HepG2 (cell line): ENCODE measurements at regions not wholly inside any gene's neighbourhood (a gene's known extent, or its start where the extent isn't known, plus 50 kb on each side); places are given as distances from the start of the nearest gene placed in this dataset.

ENCODE experiments used
- ATAC-seq: fragments of 200-7000 bp; cut with Tn5 transposase; 3 replicates; pipeline ENCODE4 v1.9.1; 2020; ENCODE audit warnings: mild to moderate bottlenecking, moderate library complexity
- BruUV-seq: library from RNA; stranded (reverse); fragments of 400-500 nt; replicated peaks from 2 replicates; lab custom pipeline; 2021; lab: Mats Ljungman, UMichigan
- CTCF ChIA-PET: fragments of 300-600 bp; formaldehyde crosslinking; extraction: SDS; loops from one replicate; lab custom pipeline; 2021; ENCODE audit warnings: low total read pairs, inconsistent platforms, low intra/inter-chr PET ratio; lab: Yijun Ruan, JAX
- POLR2A ChIA-PET: fragments of 350-600 bp; sonication (Branson Sonifier 250); formaldehyde crosslinking; loops from one replicate; lab custom pipeline; 2020; ENCODE audit warnings: antibody characterized with exemption, inconsistent platforms; lab: Yijun Ruan, JAX
- DNase-seq: peaks from one replicate; pipeline ENCODE4 v3.0.0-alpha.2; 2015; ENCODE audit warnings: low spot score
- FAIRE-seq: peaks from 3 replicates; lab custom pipeline; 2011; peaks lifted over from hg19 to GRCh38; lab: Jason Lieb, UNC
- H2AFZ ChIP-seq: one replicate; pipeline ENCODE4 v1.6.1; 2011; ENCODE audit warnings: low read length, inconsistent platforms
- H3K27ac ChIP-seq: fragments of 300-600 bp; 3 replicates; pipeline ENCODE4 v1.8.0; 2011; ENCODE audit warnings: mixed run types, mild to moderate bottlenecking, mixed read lengths, low read length, inconsistent platforms; ENCODE audit not compliant: insufficient read depth; ENCODE audit errors: extremely low read length
- H3K27me3 ChIP-seq, 2 experiments: fragments of 200-600 bp in 1 of 2; 2 replicates in 1 of 2; 3 replicates in 1 of 2; pipeline versions ENCODE4 v1.6.0 to v1.8.0; 2011; ENCODE audit warnings: low read length in 2 of 2, mild to moderate bottlenecking in 2 of 2, moderate library complexity in 2 of 2, inconsistent platforms in 1 of 2; ENCODE audit not compliant: insufficient read depth in 2 of 2, control insufficient read depth in 1 of 2
- H3K36me3 ChIP-seq, 2 experiments: fragments of 200-600 bp in 1 of 2; replicated peaks in 1 of 2; 2 replicates in 1 of 2; 3 replicates in 1 of 2; pipeline versions ENCODE4 v1.5.1 to v1.8.0; 2011; ENCODE audit warnings: low read length in 2 of 2, inconsistent platforms in 1 of 2; ENCODE audit not compliant: insufficient read depth in 2 of 2, control insufficient read depth in 1 of 2
- H3K4me1 ChIP-seq: 2 replicates; pipeline ENCODE4 v1.5.1; 2012; ENCODE audit warnings: low read length, inconsistent platforms; ENCODE audit not compliant: insufficient read depth
- H3K4me2 ChIP-seq: 2 replicates; pipeline ENCODE4 v1.6.0; 2011; ENCODE audit warnings: low read depth, low read length, inconsistent platforms
- H3K4me3 ChIP-seq, 3 experiments: fragments of 200-600 bp in 1 of 3; sonication (generic), shearing (Covaris generic) in 1 of 3; replicated peaks in 1 of 3; 2 replicates each; pipeline ENCODE4 v1.5.1; 2011 to 2016; ENCODE audit warnings: low read length in 3 of 3, inconsistent platforms in 2 of 3, low read depth in 2 of 3, mild to moderate bottlenecking in 2 of 3, control low read depth in 1 of 3, mixed read lengths in 1 of 3; ENCODE audit not compliant: insufficient read depth in 1 of 3
- H3K79me2 ChIP-seq: one replicate; pipeline ENCODE4 v1.6.1; 2011; ENCODE audit warnings: low read length, inconsistent platforms; ENCODE audit not compliant: insufficient read depth
- H3K9ac ChIP-seq: 2 replicates; pipeline ENCODE4 v1.6.0; 2011; ENCODE audit warnings: mild to moderate bottlenecking, low read depth, low read length, inconsistent platforms; ENCODE audit not compliant: insufficient read depth
- H3K9me3 ChIP-seq: 2 replicates; pipeline ENCODE4 v1.5.1; 2012; ENCODE audit warnings: mild to moderate bottlenecking, low read length
- H4K20me1 ChIP-seq: 2 replicates; pipeline ENCODE4 v1.6.0; 2011; ENCODE audit warnings: inconsistent platforms, mild to moderate bottlenecking, low read length, moderate library complexity; ENCODE audit not compliant: insufficient read depth
- CEBPG ChIP-seq: IDR thresholded peaks from 2 replicates; pipeline ENCODE4 v1.6.1; 2016
- FOXC1 ChIP-seq: sonication (generic); formaldehyde crosslinking; IDR thresholded peaks from 2 replicates; pipeline ENCODE4 v1.8.0; 2022; ENCODE audit warnings: mild to moderate bottlenecking, missing genetic modification reagents, borderline replicate concordance
- KDM1A ChIP-seq: IDR thresholded peaks from 2 replicates; pipeline ENCODE4 v1.6.1; 2016; ENCODE audit warnings: missing compliant biosample characterization
- NR2F6 ChIP-seq, 2 experiments: IDR thresholded peaks; 2 replicates each; pipeline ENCODE4 v1.6.1; 2016; ENCODE audit warnings: antibody characterized with exemption in 1 of 2, mild to moderate bottlenecking in 1 of 2
- RFX5 ChIP-seq: IDR thresholded peaks from 2 replicates; pipeline ENCODE4 v1.6.1; 2011; ENCODE audit warnings: low read depth, low read length, improper control_type of control experiment
- SSRP1 ChIP-seq: IDR thresholded peaks from 2 replicates; pipeline ENCODE4 v1.6.1; 2016; ENCODE audit warnings: control low read depth
- STAT5B ChIP-seq: sonication (generic); formaldehyde crosslinking; IDR thresholded peaks from 2 replicates; pipeline ENCODE4 v1.4.0; 2020; ENCODE audit warnings: missing genetic modification reagents
- TFAP4 ChIP-seq: sonication (generic); IDR thresholded peaks from 2 replicates; pipeline ENCODE4 v1.6.1; 2016; ENCODE audit warnings: low read depth, borderline replicate concordance
- ZBTB43 ChIP-seq: sonication (generic); formaldehyde crosslinking; conservative IDR thresholded peaks from 2 replicates; pipeline ENCODE4 v1.4.0; 2020; ENCODE audit warnings: missing genetic modification reagents
- ZNF24 ChIP-seq: fragments of 450-650 bp; IDR thresholded peaks from 2 replicates; pipeline ENCODE4 v1.6.1; 2017; ENCODE audit warnings: antibody characterized with exemption, mild to moderate bottlenecking
- WGBS: methylation state at CpG from one replicate; pipeline ENCODE4 v1.1.6; 2017; ENCODE audit warnings: low lambda C conversion rate; 5-methylcytosine and 5-hydroxymethylcytosine counted together
- in situ Hi-C: cut with HindIII; loops from 2 replicates; pipeline ENCODE4 v1.10.0; 2017; ENCODE audit warnings: low pct_unique_long_range_greater_than_20kb; ENCODE audit not compliant: extremely low pct_ligation_motif_present
- intact Hi-C: fragments of 100-400 bp; cut with micrococcal nuclease; formaldehyde crosslinking; loops from one replicate; pipeline ENCODE4 v1.10.0; 2022; ENCODE audit not compliant: unreplicated experiment
- TF ChIP-seq, protein P1 (sequence below): sonication (generic); formaldehyde crosslinking; IDR thresholded peaks from 2 replicates; pipeline ENCODE4 v1.9.0; 2021; ENCODE audit warnings: mild to moderate bottlenecking, missing genetic modification reagents
- TF ChIP-seq, protein P2 (sequence below): fragments of 450-650 bp; IDR thresholded peaks from 2 replicates; pipeline ENCODE4 v1.6.1; 2017; ENCODE audit warnings: mild to moderate bottlenecking

- no peaks in the 10 kb centered on the region; a peak in 1 of 5 replicates for H3K27me3 ChIP-seq
- ATAC-seq (peak; percentile 73), DNase-seq (peak; percentile 52), FAIRE-seq (no peak)
- peak within 1 kb of the TSS; percentile 64 for H2AFZ ChIP-seq
- peak within 1 kb of the TSS; percentile 75 for H3K27ac ChIP-seq
- H3K4me2 ChIP-seq: peak within 1 kb of the TSS; percentile 97
- H3K4me3 ChIP-seq: peak within 1 kb of the TSS; percentile 90 to 100 (median 95)
- 2% methylated on average over 36 of the region's 74 CpGs for WGBS
- H3K9me3 ChIP-seq: no peaks in the 10 kb centered on the region
- TSS peak; percentile 76 for BruUV-seq
- no peaks in the 10 kb centered on the region for H4K20me1 ChIP-seq
- no peaks in the 10 kb centered on the region for H3K36me3 ChIP-seq
- peaks cover 36% of the 10 kb centered on the region for H3K4me1 ChIP-seq
- ChIA-PET POLR2A (interaction anchor here (1.0 kb wide), 1 partner anchor 95 kb away, joined by 5 read pairs; no protein-coding TSS in a partner anchor), CTCF (interaction anchor here (0.7 kb wide), 1 partner anchor 352 kb away, joined by 3 read pairs; no protein-coding TSS in a partner anchor)
- peak within 1 kb of the TSS; percentile 96 for H3K9ac ChIP-seq
- peaks cover 16% of the 10 kb centered on the region for H3K79me2 ChIP-seq
- intact Hi-C loops: loop anchor here (2.0 to 5.0 kb wide), 4 partner anchors 83 to 259 kb away; no protein-coding TSS in a partner anchor
- in situ Hi-C loops: loop anchor here (10.0 kb wide), 1 partner anchor 155 kb away; no protein-coding TSS in a partner anchor
- no peak for TF ChIP-seq ZNF24
- TF ChIP-seq, protein P1, sequence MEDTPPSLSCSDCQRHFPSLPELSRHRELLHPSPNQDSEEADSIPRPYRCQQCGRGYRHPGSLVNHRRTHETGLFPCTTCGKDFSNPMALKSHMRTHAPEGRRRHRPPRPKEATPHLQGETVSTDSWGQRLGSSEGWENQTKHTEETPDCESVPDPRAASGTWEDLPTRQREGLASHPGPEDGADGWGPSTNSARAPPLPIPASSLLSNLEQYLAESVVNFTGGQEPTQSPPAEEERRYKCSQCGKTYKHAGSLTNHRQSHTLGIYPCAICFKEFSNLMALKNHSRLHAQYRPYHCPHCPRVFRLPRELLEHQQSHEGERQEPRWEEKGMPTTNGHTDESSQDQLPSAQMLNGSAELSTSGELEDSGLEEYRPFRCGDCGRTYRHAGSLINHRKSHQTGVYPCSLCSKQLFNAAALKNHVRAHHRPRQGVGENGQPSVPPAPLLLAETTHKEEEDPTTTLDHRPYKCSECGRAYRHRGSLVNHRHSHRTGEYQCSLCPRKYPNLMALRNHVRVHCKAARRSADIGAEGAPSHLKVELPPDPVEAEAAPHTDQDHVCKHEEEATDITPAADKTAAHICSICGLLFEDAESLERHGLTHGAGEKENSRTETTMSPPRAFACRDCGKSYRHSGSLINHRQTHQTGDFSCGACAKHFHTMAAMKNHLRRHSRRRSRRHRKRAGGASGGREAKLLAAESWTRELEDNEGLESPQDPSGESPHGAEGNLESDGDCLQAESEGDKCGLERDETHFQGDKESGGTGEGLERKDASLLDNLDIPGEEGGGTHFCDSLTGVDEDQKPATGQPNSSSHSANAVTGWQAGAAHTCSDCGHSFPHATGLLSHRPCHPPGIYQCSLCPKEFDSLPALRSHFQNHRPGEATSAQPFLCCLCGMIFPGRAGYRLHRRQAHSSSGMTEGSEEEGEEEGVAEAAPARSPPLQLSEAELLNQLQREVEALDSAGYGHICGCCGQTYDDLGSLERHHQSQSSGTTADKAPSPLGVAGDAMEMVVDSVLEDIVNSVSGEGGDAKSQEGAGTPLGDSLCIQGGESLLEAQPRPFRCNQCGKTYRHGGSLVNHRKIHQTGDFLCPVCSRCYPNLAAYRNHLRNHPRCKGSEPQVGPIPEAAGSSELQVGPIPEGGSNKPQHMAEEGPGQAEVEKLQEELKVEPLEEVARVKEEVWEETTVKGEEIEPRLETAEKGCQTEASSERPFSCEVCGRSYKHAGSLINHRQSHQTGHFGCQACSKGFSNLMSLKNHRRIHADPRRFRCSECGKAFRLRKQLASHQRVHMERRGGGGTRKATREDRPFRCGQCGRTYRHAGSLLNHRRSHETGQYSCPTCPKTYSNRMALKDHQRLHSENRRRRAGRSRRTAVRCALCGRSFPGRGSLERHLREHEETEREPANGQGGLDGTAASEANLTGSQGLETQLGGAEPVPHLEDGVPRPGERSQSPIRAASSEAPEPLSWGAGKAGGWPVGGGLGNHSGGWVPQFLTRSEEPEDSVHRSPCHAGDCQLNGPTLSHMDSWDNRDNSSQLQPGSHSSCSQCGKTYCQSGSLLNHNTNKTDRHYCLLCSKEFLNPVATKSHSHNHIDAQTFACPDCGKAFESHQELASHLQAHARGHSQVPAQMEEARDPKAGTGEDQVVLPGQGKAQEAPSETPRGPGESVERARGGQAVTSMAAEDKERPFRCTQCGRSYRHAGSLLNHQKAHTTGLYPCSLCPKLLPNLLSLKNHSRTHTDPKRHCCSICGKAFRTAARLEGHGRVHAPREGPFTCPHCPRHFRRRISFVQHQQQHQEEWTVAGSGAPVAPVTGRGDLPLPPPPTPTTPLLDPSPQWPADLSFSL: no peak
- TF ChIP-seq, protein P2, sequence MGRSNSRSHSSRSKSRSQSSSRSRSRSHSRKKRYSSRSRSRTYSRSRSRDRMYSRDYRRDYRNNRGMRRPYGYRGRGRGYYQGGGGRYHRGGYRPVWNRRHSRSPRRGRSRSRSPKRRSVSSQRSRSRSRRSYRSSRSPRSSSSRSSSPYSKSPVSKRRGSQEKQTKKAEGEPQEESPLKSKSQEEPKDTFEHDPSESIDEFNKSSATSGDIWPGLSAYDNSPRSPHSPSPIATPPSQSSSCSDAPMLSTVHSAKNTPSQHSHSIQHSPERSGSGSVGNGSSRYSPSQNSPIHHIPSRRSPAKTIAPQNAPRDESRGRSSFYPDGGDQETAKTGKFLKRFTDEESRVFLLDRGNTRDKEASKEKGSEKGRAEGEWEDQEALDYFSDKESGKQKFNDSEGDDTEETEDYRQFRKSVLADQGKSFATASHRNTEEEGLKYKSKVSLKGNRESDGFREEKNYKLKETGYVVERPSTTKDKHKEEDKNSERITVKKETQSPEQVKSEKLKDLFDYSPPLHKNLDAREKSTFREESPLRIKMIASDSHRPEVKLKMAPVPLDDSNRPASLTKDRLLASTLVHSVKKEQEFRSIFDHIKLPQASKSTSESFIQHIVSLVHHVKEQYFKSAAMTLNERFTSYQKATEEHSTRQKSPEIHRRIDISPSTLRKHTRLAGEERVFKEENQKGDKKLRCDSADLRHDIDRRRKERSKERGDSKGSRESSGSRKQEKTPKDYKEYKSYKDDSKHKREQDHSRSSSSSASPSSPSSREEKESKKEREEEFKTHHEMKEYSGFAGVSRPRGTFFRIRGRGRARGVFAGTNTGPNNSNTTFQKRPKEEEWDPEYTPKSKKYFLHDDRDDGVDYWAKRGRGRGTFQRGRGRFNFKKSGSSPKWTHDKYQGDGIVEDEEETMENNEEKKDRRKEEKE: no peak
- TF ChIP-seq RFX5: no peak
- no peak for TF ChIP-seq ZBTB43
- TF ChIP-seq SSRP1 (CRISPR knock-in tag): no peak
- no peak for TF ChIP-seq KDM1A (CRISPR knock-in tag)
- no peak for TF ChIP-seq NR2F6 (IDR thresholded peaks at IDR 0.05)
- no peak for TF ChIP-seq NR2F6 (CRISPR knock-in tag; IDR thresholded peaks at IDR 0.05)
- no peak for TF ChIP-seq STAT5B (CRISPR knock-in tag)
- TF ChIP-seq TFAP4: no peak
- TF ChIP-seq CEBPG (CRISPR knock-in tag): no peak
- no peak for TF ChIP-seq FOXC1 (CRISPR knock-in tag)
These were observed 225.1 kb upstream of the C2CD4B start, which contains the start of gene TLN2 for GRCh38 chr15:62389885-62390790. TLN2 (plus strand) TSS chr15:62390550.
